Suprapubic skin (tissue), 4 donors: ENCODE measurements at regions not wholly inside any gene's neighbourhood (a gene's known extent, or its start where the extent isn't known, plus 50 kb on each side); places are given as distances from the start of the nearest gene placed in this dataset.
A peak's percentile ranks its signal among the peaks of the same experiment; 100 is the strongest.

Source experiments
- DNase-seq, 2 donors: peaks; one replicate each; pipeline ENCODE4 v3.0.0-alpha.2; 2019; ENCODE audit warnings: low spot score in 2 of 2
- H3K27ac ChIP-seq: fragments of 200-600 bp; sonication (generic); one replicate; pipeline ENCODE4 v1.5.1; 2019
- H3K27me3 ChIP-seq: fragments of 200-600 bp; sonication (generic); one replicate; pipeline ENCODE4 v1.5.1; 2019
- H3K36me3 ChIP-seq: fragments of 200-600 bp; sonication (generic); one replicate; pipeline ENCODE4 v1.5.1; 2019
- H3K4me1 ChIP-seq: fragments of 200-600 bp; sonication (generic); one replicate; pipeline ENCODE4 v1.5.1; 2019
- H3K4me3 ChIP-seq: fragments of 200-600 bp; sonication (generic); one replicate; pipeline ENCODE4 v1.5.1; 2019; ENCODE audit warnings: mild to moderate bottlenecking
- H3K9me3 ChIP-seq: fragments of 200-600 bp; sonication (generic); one replicate; pipeline ENCODE4 v1.5.1; 2019
- EP300 ChIP-seq: sonication (generic); formaldehyde crosslinking; IDR thresholded peaks from one replicate; pipeline ENCODE4 v1.6.1; 2017; ENCODE audit warnings: antibody characterized with exemption
- POLR2A ChIP-seq, 2 donors: fragments of 450-650 bp; IDR thresholded peaks; one replicate each; pipeline ENCODE4 v1.6.1; 2017; ENCODE audit warnings: antibody characterized with exemption in 2 of 2, mild to moderate bottlenecking in 2 of 2, moderate library complexity in 2 of 2
- POLR2AphosphoS5 ChIP-seq, 3 donors: sonication (generic); formaldehyde crosslinking; IDR thresholded peaks; one replicate each; pipeline ENCODE4 v1.6.1; 2017; ENCODE audit warnings: antibody characterized with exemption in 3 of 3
- WGBS: methylation state at CpG from one replicate; pipeline ENCODE4 v1.1.5; 2018; 5-methylcytosine and 5-hydroxymethylcytosine counted together
- TF ChIP-seq, protein P1 (sequence below), 2 donors: fragments of 200-600 bp in 1 of 2; fragments of 450-650 bp in 1 of 2; sonication (generic) in 1 of 2; IDR thresholded peaks; one replicate each; pipeline ENCODE4 v1.5.1; 2016 to 2019; ENCODE audit warnings: antibody characterized with exemption in 2 of 2, mild to moderate bottlenecking in 1 of 2, moderate library complexity in 1 of 2

DNA sequence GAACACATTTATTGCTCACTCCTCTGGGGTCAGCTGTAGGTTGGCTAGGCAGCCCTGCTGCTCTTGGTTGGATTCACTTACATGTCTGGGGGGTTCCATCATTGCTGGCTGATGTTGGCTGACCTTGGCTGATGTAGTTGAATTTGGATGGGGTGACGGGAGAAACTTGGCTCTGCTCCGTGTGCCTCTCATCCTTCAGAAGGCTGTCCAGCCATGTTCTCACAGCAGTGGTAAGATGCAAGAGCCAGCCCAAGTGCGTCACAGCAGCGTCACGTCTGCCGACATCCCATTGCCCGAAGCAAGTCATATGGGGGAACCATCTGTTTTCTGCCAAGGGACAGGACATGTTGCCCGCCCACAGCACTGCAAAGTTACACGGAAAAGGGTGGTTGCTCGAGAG lies 613.5 kb downstream of the MATN1 start:
- no peak for TF ChIP-seq EP300
- no peak for TF ChIP-seq POLR2AphosphoS5 (IDR thresholded peaks at IDR 0.05)
- TF ChIP-seq, protein P1, sequence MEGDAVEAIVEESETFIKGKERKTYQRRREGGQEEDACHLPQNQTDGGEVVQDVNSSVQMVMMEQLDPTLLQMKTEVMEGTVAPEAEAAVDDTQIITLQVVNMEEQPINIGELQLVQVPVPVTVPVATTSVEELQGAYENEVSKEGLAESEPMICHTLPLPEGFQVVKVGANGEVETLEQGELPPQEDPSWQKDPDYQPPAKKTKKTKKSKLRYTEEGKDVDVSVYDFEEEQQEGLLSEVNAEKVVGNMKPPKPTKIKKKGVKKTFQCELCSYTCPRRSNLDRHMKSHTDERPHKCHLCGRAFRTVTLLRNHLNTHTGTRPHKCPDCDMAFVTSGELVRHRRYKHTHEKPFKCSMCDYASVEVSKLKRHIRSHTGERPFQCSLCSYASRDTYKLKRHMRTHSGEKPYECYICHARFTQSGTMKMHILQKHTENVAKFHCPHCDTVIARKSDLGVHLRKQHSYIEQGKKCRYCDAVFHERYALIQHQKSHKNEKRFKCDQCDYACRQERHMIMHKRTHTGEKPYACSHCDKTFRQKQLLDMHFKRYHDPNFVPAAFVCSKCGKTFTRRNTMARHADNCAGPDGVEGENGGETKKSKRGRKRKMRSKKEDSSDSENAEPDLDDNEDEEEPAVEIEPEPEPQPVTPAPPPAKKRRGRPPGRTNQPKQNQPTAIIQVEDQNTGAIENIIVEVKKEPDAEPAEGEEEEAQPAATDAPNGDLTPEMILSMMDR (IDR thresholded peaks at IDR 0.05): no peak
- no peak for TF ChIP-seq POLR2A (IDR thresholded peaks at IDR 0.05)
- 38% methylated on average over 4 of the region's 10 CpGs for WGBS
- Histone ChIP-seq H3K4me1 (peaks cover 2% of the 10 kb centered on the region), H3K4me3 (no peak overlapping the region), H3K9me3 (no peaks in the 10 kb centered on the region), H3K36me3 (no peaks in the 10 kb centered on the region), H3K27ac (no peak overlapping the region), H3K27me3 (peaks cover 48% of the 10 kb centered on the region)
- no peak for DNase-seq

DNA sequence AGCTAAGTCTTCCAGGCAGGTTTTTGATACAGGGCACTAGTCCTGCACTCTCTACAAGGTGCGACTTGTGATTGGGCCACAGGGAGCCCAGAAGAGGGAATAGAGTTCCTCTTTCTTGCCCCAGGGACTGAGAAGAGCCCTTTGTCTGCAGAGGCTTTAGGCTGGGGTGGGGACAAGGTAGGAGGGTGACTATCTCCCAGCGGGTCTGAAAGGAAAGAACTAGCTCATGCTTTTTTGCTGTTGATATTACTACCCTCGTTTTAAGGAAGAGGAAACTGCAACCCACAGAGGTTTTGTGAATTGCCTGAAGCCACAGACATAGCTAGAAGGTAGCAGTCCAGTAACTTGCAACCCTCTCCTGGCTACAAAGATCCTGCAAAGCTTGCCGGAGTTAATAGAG lies 615.2 kb downstream of the MATN1 start:
- H3K9me3 ChIP-seq: no peaks in the 10 kb centered on the region
- 53% methylated on average over 4 of the region's 4 CpGs for WGBS
- no peak overlapping the region for H3K4me3 ChIP-seq
- TF ChIP-seq, protein P1 (IDR thresholded peaks at IDR 0.05): no peak
- TF ChIP-seq EP300 (no peak), POLR2A (IDR thresholded peaks at IDR 0.05) (no peak), POLR2AphosphoS5 (IDR thresholded peaks at IDR 0.05) (no peak)
- DNase-seq: no peak
- no peaks in the 10 kb centered on the region for H3K36me3 ChIP-seq
- no peak overlapping the region for H3K27ac ChIP-seq
- peaks cover 54% of the 10 kb centered on the region for H3K27me3 ChIP-seq
- H3K4me1 ChIP-seq: peaks cover 2% of the 10 kb centered on the region

DNA sequence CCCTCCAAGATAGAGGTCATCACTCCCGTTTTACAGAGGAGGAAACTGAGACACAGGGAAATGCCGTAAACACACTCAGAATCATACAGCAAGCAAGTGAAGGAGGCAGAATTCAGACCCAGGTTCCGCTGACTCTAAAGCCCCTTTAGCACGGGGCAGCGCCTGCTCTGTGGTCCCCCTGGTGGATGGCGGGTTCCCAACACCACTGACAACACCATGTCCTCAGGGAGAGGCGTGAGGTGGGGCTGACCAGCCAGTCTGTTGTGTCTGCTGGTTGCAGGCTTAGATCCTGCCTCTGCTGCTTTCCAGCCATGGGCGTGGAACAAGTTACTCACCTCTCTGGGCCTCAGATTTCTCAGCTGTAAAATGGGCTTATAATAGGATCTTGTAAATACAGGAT lies 617.3 kb downstream of the MATN1 start:
- Histone ChIP-seq H3K4me1 (peaks cover 2% of the 10 kb centered on the region), H3K27ac (no peak overlapping the region), H3K27me3 (peaks cover 71% of the 10 kb centered on the region), H3K36me3 (no peaks in the 10 kb centered on the region), H3K4me3 (no peak overlapping the region), H3K9me3 (no peaks in the 10 kb centered on the region)
- 26% methylated on average over 5 of the region's 8 CpGs for WGBS
- TF ChIP-seq, protein P1 (IDR thresholded peaks at IDR 0.05): peak in 1 of 2 donors; percentile 20
- TF ChIP-seq POLR2A (IDR thresholded peaks at IDR 0.05): no peak
- no peak for DNase-seq

DNA sequence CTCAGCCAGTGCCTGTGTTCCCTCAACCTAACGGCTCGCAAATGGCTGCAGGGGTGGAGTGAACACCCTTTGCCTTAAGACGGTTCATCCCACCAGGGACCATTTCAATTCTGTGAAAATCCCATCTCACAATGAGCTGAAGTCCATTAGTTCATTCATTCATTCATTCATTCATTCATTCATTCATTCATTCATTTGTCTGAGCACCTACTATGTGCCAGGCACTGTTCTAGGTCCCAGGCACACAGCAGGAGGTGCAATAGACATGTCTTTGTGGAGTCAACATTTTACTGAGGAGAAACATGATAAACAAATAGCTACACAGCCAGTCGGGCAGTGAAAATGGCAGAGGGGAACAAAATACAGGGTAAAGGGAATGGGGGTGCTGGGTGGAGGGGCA lies 618.8 kb downstream of the MATN1 start:
- H3K9me3 ChIP-seq: no peaks in the 10 kb centered on the region
- 80% methylated on average over 4 of the region's 4 CpGs for WGBS
- no peak for TF ChIP-seq EP300
- no peak for TF ChIP-seq POLR2A (IDR thresholded peaks at IDR 0.05)
- TF ChIP-seq, protein P1 (IDR thresholded peaks at IDR 0.05): no peak
- TF ChIP-seq POLR2AphosphoS5 (IDR thresholded peaks at IDR 0.05): no peak
- no peaks in the 10 kb centered on the region for H3K36me3 ChIP-seq
- H3K4me1 ChIP-seq: no peaks in the 10 kb centered on the region
- H3K27me3 ChIP-seq: peaks cover 70% of the 10 kb centered on the region
- no peak overlapping the region for H3K4me3 ChIP-seq
- DNase-seq: no peak
- no peak overlapping the region for H3K27ac ChIP-seq

DNA sequence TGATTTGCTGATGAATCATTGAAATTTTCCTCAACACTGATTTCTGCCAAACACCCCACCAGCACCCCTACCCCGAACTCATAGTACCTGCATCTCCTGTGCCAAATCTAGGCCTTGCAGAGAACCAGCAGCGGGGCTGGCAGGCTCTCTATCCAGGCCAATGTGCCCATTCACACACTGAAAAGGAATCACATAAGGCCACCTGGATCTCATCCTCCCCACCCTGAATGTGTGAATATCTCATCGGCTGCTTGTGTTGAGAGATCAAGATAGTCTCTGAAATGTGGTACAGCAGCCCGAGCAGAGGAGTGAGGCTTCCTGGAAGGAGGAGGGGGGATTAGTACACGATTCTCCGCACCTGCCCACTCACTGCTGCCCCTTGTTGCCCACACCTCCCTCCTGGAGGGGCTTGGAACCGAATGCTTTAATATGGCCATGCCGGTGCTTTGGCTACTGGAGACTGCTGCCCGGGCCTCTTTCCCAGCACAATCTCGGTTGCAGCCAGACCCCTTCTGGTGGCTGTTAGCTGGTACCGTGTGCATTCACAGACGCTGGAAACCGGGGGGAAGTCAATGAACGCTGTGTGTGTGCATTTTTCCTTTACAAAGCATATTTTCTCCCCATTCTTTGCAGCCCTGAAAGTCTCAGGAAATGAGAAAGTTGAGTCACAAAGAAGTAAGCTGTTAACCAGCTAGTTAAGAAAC lies 619.5 kb downstream of the MATN1 start:
- 52% methylated on average over 10 of the region's 14 CpGs for WGBS
- peaks cover 63% of the 10 kb centered on the region for H3K27me3 ChIP-seq
- H3K36me3 ChIP-seq: no peaks in the 10 kb centered on the region

More for the DNA sequence above, 619.5 kb downstream of the MATN1 start:
- no peak for DNase-seq
- Histone ChIP-seq H3K9me3 (no peaks in the 10 kb centered on the region), H3K4me3 (no peak overlapping the region), H3K27ac (no peak overlapping the region), H3K4me1 (no peaks in the 10 kb centered on the region)
- no peak for TF ChIP-seq POLR2A (IDR thresholded peaks at IDR 0.05)
- TF ChIP-seq, protein P1 (IDR thresholded peaks at IDR 0.05): no peak
- TF ChIP-seq POLR2AphosphoS5 (IDR thresholded peaks at IDR 0.05): no peak
- no peak for TF ChIP-seq EP300
